Caco-2 (cell line): ENCODE measurements at regions not wholly inside any gene's neighbourhood (a gene's known extent, or its start where the extent isn't known, plus 50 kb on each side); places are given as distances from the start of the nearest gene placed in this dataset.

ENCODE experiments used
- BruUV-seq: library from RNA; stranded (reverse); fragments of 400-500 nt; replicated peaks from 2 replicates; lab custom pipeline; 2021; lab: Mats Ljungman, UMichigan
- CTCF ChIA-PET: fragments of 300-600 bp; sonication (Branson Sonifier 250); formaldehyde crosslinking; loops from one replicate; lab custom pipeline; 2022; ENCODE audit warnings: antibody characterized with exemption; lab: Charles Lee
- POLR2A ChIA-PET: fragments of 300-600 bp; sonication (Branson Sonifier 250); formaldehyde crosslinking; loops from one replicate; lab custom pipeline; 2022; ENCODE audit warnings: antibody characterized with exemption; lab: Charles Lee
- DNase-seq, 2 experiments: peaks; one replicate each; pipeline versions ENCODE4 v3.0.0 to v3.0.0-alpha.2; 2020 to 2022
- H3K27me3 ChIP-seq: replicated peaks from 2 replicates; pipeline ENCODE4 v1.6.0; 2011; ENCODE audit warnings: low read length; ENCODE audit not compliant: control insufficient read depth, insufficient read depth
- H3K36me3 ChIP-seq: 2 replicates; pipeline ENCODE4 v1.5.1; 2011; ENCODE audit warnings: low read length; ENCODE audit not compliant: control insufficient read depth, insufficient read depth
- H3K4me1 ChIP-seq: fragments of 250-450 bp; sonication (Bioruptor Pico); 2 replicates; pipeline ENCODE4 v1.5.1; 2020; ENCODE audit warnings: mild to moderate bottlenecking
- H3K4me3 ChIP-seq: 2 replicates; pipeline ENCODE4 v1.5.1; 2011; ENCODE audit warnings: low read depth, mild to moderate bottlenecking, control low read depth, low read length
- H3K9me3 ChIP-seq: fragments of 250-450 bp; sonication (Bioruptor Pico); 2 replicates; pipeline ENCODE4 v1.5.1; 2020; ENCODE audit warnings: mild to moderate bottlenecking, moderate library complexity
- H3K27ac Mint-ChIP-seq: one replicate; pipeline ENCODE4 v1.8.0; 2022; ENCODE audit warnings: mixed read lengths; ENCODE audit not compliant: unreplicated experiment
- H3K27me3 Mint-ChIP-seq: one replicate; pipeline ENCODE4 v1.8.0; 2022; ENCODE audit warnings: mixed read lengths; ENCODE audit not compliant: insufficient read depth, unreplicated experiment
- H3K36me3 Mint-ChIP-seq: one replicate; pipeline ENCODE4 v1.8.0; 2022; ENCODE audit warnings: mild to moderate bottlenecking, mixed read lengths; ENCODE audit not compliant: insufficient read depth, unreplicated experiment
- H3K4me1 Mint-ChIP-seq: one replicate; pipeline ENCODE4 v1.8.0; 2022; ENCODE audit warnings: low read depth, mixed read lengths; ENCODE audit not compliant: unreplicated experiment
- H3K4me3 Mint-ChIP-seq: one replicate; pipeline ENCODE4 v1.8.0; 2022; ENCODE audit warnings: mild to moderate bottlenecking, moderate library complexity, mixed read lengths; ENCODE audit not compliant: unreplicated experiment
- H3K9me3 Mint-ChIP-seq: one replicate; pipeline ENCODE4 v1.8.0; 2022; ENCODE audit warnings: mixed read lengths; ENCODE audit not compliant: unreplicated experiment
- intact Hi-C: fragments of 100-400 bp; cut with micrococcal nuclease; formaldehyde crosslinking; loops from one replicate; pipeline ENCODE4 v1.10.0; 2022; ENCODE audit not compliant: unreplicated experiment
- TF ChIP-seq, protein P1 (sequence below), 2 experiments: fragments of 200-600 bp in 1 of 2; IDR thresholded peaks; 1 replicate in 1 of 2; 2 replicates in 1 of 2; pipeline versions ENCODE4 v1.5.1 to v1.8.0; 2011 to 2022; ENCODE audit warnings: antibody characterized with exemption in 1 of 2, control low read depth in 1 of 2, inconsistent platforms in 1 of 2, low read depth in 1 of 2, low read length in 1 of 2, mild to moderate bottlenecking in 1 of 2, moderate library complexity in 1 of 2; ENCODE audit not compliant: insufficient read depth in 1 of 2, severe bottlenecking in 1 of 2, unreplicated experiment in 1 of 2

DNA sequence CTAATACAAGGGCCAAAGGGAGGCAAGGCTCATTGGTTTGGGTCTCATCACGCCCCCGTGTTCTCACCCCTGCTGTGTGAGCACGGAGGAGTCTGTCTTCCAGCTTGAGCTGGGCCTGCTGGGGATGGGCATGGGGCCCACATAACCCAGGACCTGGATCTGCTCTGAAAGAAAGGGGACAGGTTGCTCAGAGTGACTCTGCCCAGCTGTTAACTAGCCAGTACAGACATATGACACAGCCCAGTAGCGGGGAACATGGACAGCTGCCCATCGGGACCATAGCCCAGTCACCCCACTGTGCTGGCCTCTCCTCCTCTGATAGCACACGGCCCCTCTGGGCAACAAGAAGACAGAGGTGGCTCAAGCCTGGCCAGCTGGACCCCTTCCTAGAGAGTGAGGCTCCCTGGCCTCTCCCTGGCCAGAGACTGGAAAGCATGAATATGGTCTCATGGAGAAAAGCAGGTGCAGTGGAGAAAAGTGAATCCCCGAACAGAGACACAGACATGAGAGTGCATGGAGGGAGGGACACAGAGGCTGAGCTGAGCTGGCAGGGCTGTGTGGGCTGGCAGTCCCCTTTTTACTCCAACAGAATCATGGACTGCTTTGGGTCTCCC is 973.9 kb downstream of the BRD1 start:
- POLR2A ChIA-PET: no interaction called here
- BruUV-seq: no TSS peak
- Mint-ChIP-seq H3K27me3 (peaks cover 18% of the 10 kb centered on the region), H3K4me1 (no peaks in the 10 kb centered on the region), H3K9me3 (peaks cover 25% of the 10 kb centered on the region), H3K27ac (no peak overlapping the region), H3K36me3 (no peaks in the 10 kb centered on the region), H3K4me3 (no peak overlapping the region)
- no peaks in the 10 kb centered on the region for H3K9me3 ChIP-seq
- TF ChIP-seq, protein P1, sequence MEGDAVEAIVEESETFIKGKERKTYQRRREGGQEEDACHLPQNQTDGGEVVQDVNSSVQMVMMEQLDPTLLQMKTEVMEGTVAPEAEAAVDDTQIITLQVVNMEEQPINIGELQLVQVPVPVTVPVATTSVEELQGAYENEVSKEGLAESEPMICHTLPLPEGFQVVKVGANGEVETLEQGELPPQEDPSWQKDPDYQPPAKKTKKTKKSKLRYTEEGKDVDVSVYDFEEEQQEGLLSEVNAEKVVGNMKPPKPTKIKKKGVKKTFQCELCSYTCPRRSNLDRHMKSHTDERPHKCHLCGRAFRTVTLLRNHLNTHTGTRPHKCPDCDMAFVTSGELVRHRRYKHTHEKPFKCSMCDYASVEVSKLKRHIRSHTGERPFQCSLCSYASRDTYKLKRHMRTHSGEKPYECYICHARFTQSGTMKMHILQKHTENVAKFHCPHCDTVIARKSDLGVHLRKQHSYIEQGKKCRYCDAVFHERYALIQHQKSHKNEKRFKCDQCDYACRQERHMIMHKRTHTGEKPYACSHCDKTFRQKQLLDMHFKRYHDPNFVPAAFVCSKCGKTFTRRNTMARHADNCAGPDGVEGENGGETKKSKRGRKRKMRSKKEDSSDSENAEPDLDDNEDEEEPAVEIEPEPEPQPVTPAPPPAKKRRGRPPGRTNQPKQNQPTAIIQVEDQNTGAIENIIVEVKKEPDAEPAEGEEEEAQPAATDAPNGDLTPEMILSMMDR (IDR thresholded peaks at IDR 0.05; ENCODE audit: insufficient read depth in 1 of 2, low read depth in 1 of 2, low read length in 1 of 2, severe bottlenecking in 1 of 2, unreplicated experiment in 1 of 2): no peak
- intact Hi-C loops: no loop called here
- CTCF ChIA-PET: no interaction called here
- H3K4me3 ChIP-seq: no peak overlapping the region
- no peaks in the 10 kb centered on the region for H3K4me1 ChIP-seq
- no peaks in the 10 kb centered on the region for H3K36me3 ChIP-seq
- DNase-seq: no peak
- no peaks in the 10 kb centered on the region for H3K27me3 ChIP-seq

DNA sequence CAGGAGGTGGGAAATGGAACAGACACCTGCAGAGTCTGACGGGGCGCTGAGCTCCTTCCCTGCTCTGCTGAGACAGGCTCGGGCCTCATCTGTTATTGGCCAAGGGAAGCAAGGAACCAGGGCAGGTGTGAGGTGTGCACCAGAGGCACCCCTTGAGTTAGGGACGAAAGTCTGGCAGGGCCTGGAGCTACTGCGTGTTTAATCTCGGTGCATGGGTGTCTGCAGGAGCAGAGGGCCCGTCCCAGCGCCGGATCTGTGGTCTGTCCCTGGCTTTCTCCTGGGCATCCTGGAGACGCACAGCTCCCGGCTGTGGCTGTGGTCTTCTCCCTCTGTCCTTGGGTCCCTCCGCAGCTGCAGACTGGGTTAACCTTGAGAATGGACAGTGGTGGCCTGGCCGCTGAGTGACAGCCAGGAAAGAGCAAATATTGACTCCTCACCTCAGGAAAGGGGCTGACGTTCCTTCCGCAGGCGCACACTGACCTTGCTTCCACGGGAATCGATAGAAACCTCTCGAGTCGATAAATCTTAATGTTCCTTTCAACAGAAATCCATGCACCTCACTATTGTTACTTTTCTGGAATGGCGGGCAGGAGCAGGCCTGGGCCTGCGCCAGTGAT is 975.6 kb downstream of the BRD1 start:
- ChIA-PET CTCF (no interaction called here), POLR2A (no interaction called here)
- TF ChIP-seq, protein P1 (IDR thresholded peaks at IDR 0.05; ENCODE audit: insufficient read depth in 1 of 2, low read depth in 1 of 2, low read length in 1 of 2, severe bottlenecking in 1 of 2, unreplicated experiment in 1 of 2): no peak
- Histone ChIP-seq H3K27me3 (no peaks in the 10 kb centered on the region), H3K36me3 (no peaks in the 10 kb centered on the region), H3K4me3 (no peak overlapping the region), H3K4me1 (no peaks in the 10 kb centered on the region), H3K9me3 (no peaks in the 10 kb centered on the region)
- H3K27ac Mint-ChIP-seq: no peak overlapping the region
- intact Hi-C loops: no loop called here
- no TSS peak for BruUV-seq
- H3K4me1 Mint-ChIP-seq: no peaks in the 10 kb centered on the region
- H3K9me3 Mint-ChIP-seq: peaks cover 24% of the 10 kb centered on the region
- H3K36me3 Mint-ChIP-seq: no peaks in the 10 kb centered on the region
- H3K4me3 Mint-ChIP-seq: no peak overlapping the region
- DNase-seq: peak in 1 of 2 experiments; percentile 6
- H3K27me3 Mint-ChIP-seq: peaks cover 10% of the 10 kb centered on the region

DNA sequence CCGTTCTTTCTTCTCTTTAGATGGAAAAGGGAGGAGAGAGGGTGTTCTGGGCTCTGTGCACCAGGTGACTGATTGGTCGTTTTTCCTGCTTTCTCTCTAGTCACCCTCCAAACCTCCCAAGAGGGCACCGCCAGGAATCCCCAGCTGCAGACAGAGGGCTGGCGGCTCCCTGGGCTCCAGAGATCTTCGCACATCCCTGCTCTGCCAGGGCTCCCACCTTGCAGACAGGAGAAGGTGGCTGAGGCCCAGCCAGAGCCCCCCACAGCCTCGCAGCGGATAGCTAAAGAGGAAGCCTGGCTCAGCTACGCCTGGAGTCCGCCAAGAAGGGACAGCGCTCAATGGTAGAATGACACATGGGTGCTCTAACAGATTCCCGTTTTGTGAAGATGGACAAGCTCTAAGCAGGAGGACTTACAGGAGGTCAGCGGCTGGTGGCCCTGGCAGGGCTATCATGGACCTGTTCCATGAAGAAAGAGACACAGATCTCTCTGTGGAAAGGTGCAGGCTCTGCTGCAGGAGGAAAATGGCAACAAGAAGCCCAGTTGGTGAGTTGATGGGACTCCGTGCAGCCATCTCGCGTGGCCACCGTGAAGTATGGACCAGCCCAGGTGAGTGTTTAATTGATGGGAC is 976.9 kb downstream of the BRD1 start:
- H3K27me3 Mint-ChIP-seq: peaks cover 12% of the 10 kb centered on the region
- H3K4me1 ChIP-seq: no peaks in the 10 kb centered on the region
- H3K4me3 ChIP-seq: no peak overlapping the region
- no TSS peak for BruUV-seq
- no peaks in the 10 kb centered on the region for H3K36me3 ChIP-seq
- H3K27me3 ChIP-seq: no peaks in the 10 kb centered on the region
- no peak overlapping the region for H3K4me3 Mint-ChIP-seq
- DNase-seq: peak in 1 of 2 experiments; percentile 0
- TF ChIP-seq, protein P1 (IDR thresholded peaks at IDR 0.05; ENCODE audit: insufficient read depth in 1 of 2, low read depth in 1 of 2, low read length in 1 of 2, severe bottlenecking in 1 of 2, unreplicated experiment in 1 of 2): no peak
- intact Hi-C loops: no loop called here
- no peaks in the 10 kb centered on the region for H3K4me1 Mint-ChIP-seq
- H3K9me3 ChIP-seq: no peaks in the 10 kb centered on the region
- H3K27ac Mint-ChIP-seq: no peak overlapping the region
- CTCF ChIA-PET: no interaction called here
- POLR2A ChIA-PET: no interaction called here
- peaks cover 16% of the 10 kb centered on the region for H3K9me3 Mint-ChIP-seq
- H3K36me3 Mint-ChIP-seq: no peaks in the 10 kb centered on the region
